HG03108 (cell line): ENCODE measurements at regions not wholly inside any gene's neighbourhood (a gene's known extent, or its start where the extent isn't known, plus 50 kb on each side); places are given as distances from the start of the nearest gene placed in this dataset.

Experiments
- ATAC-seq: cut with Tn5 transposase; IDR thresholded peaks from one replicate; pipeline ENCODE4 v1.9.1; 2021; ENCODE audit warnings: moderate library complexity; ENCODE audit not compliant: unreplicated experiment

- no peak for ATAC-seq
Measured at GRCh38 chr1:175865041-175865766, 121.8 kb upstream of the TNR start.

- no peak for ATAC-seq
Measured at GRCh38 chr1:175864625-175865024, 121.2 kb upstream of the TNR start.

GRCh38 chr1:175864183-175864582 lies 120.8 kb upstream of the TNR start:
- ATAC-seq, result no peak

GRCh38 chr1:175863299-175864050 lies 120.1 kb upstream of the TNR start:
- no peak for ATAC-seq

GRCh38 chr1:175862408-175862807 lies 119.0 kb upstream of the TNR start:
- ATAC-seq, result no peak

- ATAC-seq, result no peak
Measured at GRCh38 chr1:175861626-175862367, 118.4 kb upstream of the TNR start.

- ATAC-seq, result no peak
Measured at GRCh38 chr1:175857756-175858155, 114.4 kb upstream of the TNR start.

- no peak for ATAC-seq
Measured at GRCh38 chr1:175853681-175854080, 110.3 kb upstream of the TNR start.

- ATAC-seq, result no peak
Measured at GRCh38 chr1:175851749-175852148, 108.4 kb upstream of the TNR start.

GRCh38 chr1:175848329-175848728 lies 104.9 kb upstream of the TNR start:
- ATAC-seq, result no peak

- ATAC-seq, result no peak
Measured at GRCh38 chr1:175845985-175846384, 102.6 kb upstream of the TNR start.

- no peak for ATAC-seq
Measured at GRCh38 chr1:175845338-175845737, 101.9 kb upstream of the TNR start.

GRCh38 chr1:175844877-175845276 lies 101.5 kb upstream of the TNR start:
- no peak for ATAC-seq

GRCh38 chr1:175842550-175842949 lies 99.2 kb upstream of the TNR start:
- no peak for ATAC-seq

GRCh38 chr1:175841738-175842187 lies 98.4 kb upstream of the TNR start:
- ATAC-seq, result no peak

GRCh38 chr1:175840787-175841186 lies 97.4 kb upstream of the TNR start:
- no peak for ATAC-seq

- no peak for ATAC-seq
Measured at GRCh38 chr1:175839779-175840669, 96.6 kb upstream of the TNR start.

- ATAC-seq, result no peak
Measured at GRCh38 chr1:175834597-175834996, 91.2 kb upstream of the TNR start.

- ATAC-seq, result no peak
Measured at GRCh38 chr1:175833951-175834350, 90.6 kb upstream of the TNR start.

GRCh38 chr1:175833502-175833901 lies 90.1 kb upstream of the TNR start:
- ATAC-seq, result no peak

- no peak for ATAC-seq
Measured at GRCh38 chr1:175830500-175830899, 87.1 kb upstream of the TNR start.
